SK-N-DZ (cell line): ENCODE measurements at regions not wholly inside any gene's neighbourhood (a gene's known extent, or its start where the extent isn't known, plus 50 kb on each side); places are given as distances from the start of the nearest gene placed in this dataset.
A peak's percentile ranks its signal among the peaks of the same experiment; 100 is the strongest.
"Not testable (repeated sequence)": the region's sequence is repeated elsewhere in the genome, so short reads cannot be mapped to it uniquely, and the experiment has no call there.

ENCODE experiments used
- DNase-seq: peaks from one replicate; pipeline ENCODE4 v3.0.0-alpha.2; 2015; ENCODE audit warnings: low spot score

- no peak for DNase-seq
Observed at GRCh38 chr2:59277671-59278070, 1036.5 kb upstream of the FANCL start.

GRCh38 chr2:59276917-59277316 is 1035.8 kb upstream of the FANCL start:
- DNase-seq, result no peak

- DNase-seq, result no peak
Observed at GRCh38 chr2:59276033-59276432, 1034.9 kb upstream of the FANCL start.

- peak; percentile 8 for DNase-seq
Observed at GRCh38 chr2:59266453-59266852, 1025.3 kb upstream of the FANCL start.

- DNase-seq, result no peak
Observed at GRCh38 chr2:59259913-59260312, 1018.8 kb upstream of the FANCL start.

- no peak for DNase-seq
Observed at GRCh38 chr2:59256290-59256689, 1015.2 kb upstream of the FANCL start.

GRCh38 chr2:59254279-59254678 is 1013.2 kb upstream of the FANCL start:
- no peak for DNase-seq

GRCh38 chr2:59250307-59250677 is 1009.2 kb upstream of the FANCL start:
- DNase-seq, result no peak

- no peak for DNase-seq
Observed at GRCh38 chr2:59249441-59250306, 1008.5 kb upstream of the FANCL start.

- DNase-seq, result no peak
Observed at GRCh38 chr2:59239146-59239545, 998.0 kb upstream of the FANCL start.

GRCh38 chr2:59237311-59237710 is 996.2 kb upstream of the FANCL start:
- DNase-seq, result no peak

- no peak for DNase-seq
Observed at GRCh38 chr2:59236723-59237122, 995.6 kb upstream of the FANCL start.

GRCh38 chr2:59233920-59234319 is 992.8 kb upstream of the FANCL start:
- no peak for DNase-seq

- peak; percentile 29 for DNase-seq
Observed at GRCh38 chr2:59233448-59233847, 992.3 kb upstream of the FANCL start.

GRCh38 chr2:59232394-59233165 is 991.5 kb upstream of the FANCL start:
- no peak for DNase-seq

- not testable (repeated sequence) for DNase-seq
Observed at GRCh38 chr2:59226362-59226761, 985.2 kb upstream of the FANCL start.

- no peak for DNase-seq
Observed at GRCh38 chr2:59223742-59224141, 982.6 kb upstream of the FANCL start.

- no peak for DNase-seq
Observed at GRCh38 chr2:59217360-59217759, 976.2 kb upstream of the FANCL start.

- no peak for DNase-seq
Observed at GRCh38 chr2:59206361-59206760, 965.2 kb upstream of the FANCL start.

- no peak for DNase-seq
Observed at GRCh38 chr2:59204040-59204439, 962.9 kb upstream of the FANCL start.

GRCh38 chr2:59196491-59196890 is 955.4 kb upstream of the FANCL start:
- no peak for DNase-seq

GRCh38 chr2:59195851-59196250 is 954.7 kb upstream of the FANCL start:
- DNase-seq, result no peak

- DNase-seq, result no peak
Observed at GRCh38 chr2:59191781-59192180, 950.7 kb upstream of the FANCL start.
